ENCODE measurements at regions not wholly inside any gene's neighbourhood (a gene's known extent, or its start where the extent isn't known, plus 50 kb on each side); places are given as distances from the start of the nearest gene placed in this dataset.
A peak's percentile ranks its signal among the peaks of the same experiment; 100 is the strongest.

- Histone ChIP-seq H3K36me3 (no peaks in the 10 kb centered on the region), H3K27ac (no peak overlapping the region), H3K4me3 (no peak overlapping the region), H3K9me3 (peaks cover 0 to 15% (median 0%) of the 10 kb centered on the region in 12 donors), H3K27me3 (no peaks in the 10 kb centered on the region), H3K4me1 (peaks cover 0 to 16% (median under 1%) of the 10 kb centered on the region in 12 donors)
- no peak for DNase-seq
- WGBS, 4 donors: 84 to 96% (median 95%) methylated on average over 2 of the region's 2 CpGs
- TF ChIP-seq POLR2A (IDR thresholded peaks at IDR 0.05): no peak
- no peak for TF ChIP-seq CTCF (IDR thresholded peaks at IDR 0.05)
- intact Hi-C loops (cut with DNase I): loop anchor here in 1 of 10 donors (10.0 kb wide), 1 partner anchor 208 kb away; the partner anchor contains the start of gene CPEB4
- ATAC-seq: no peak
These were observed 59.9 kb upstream of the BOD1 start for GRCh38 chr5:173676375-173676774.

- DNase-seq (no peak), ATAC-seq (no peak)
- Histone ChIP-seq H3K27me3 (no peaks in the 10 kb centered on the region), H3K36me3 (no peaks in the 10 kb centered on the region), H3K9me3 (peaks cover 0 to 15% (median 0%) of the 10 kb centered on the region in 12 donors), H3K4me3 (no peak overlapping the region), H3K4me1 (peaks cover 0 to 15% (median 0%) of the 10 kb centered on the region in 12 donors), H3K27ac (no peak overlapping the region)
- intact Hi-C loops (cut with DNase I): loop anchor here in 1 of 10 donors (10.0 kb wide), 1 partner anchor 208 kb away; the partner anchor contains the start of gene CPEB4
- 77 to 84% (median 77%) methylated on average over 2 of the region's 2 CpGs for WGBS, 4 donors
- TF ChIP-seq CTCF (IDR thresholded peaks at IDR 0.05): no peak
- no peak for TF ChIP-seq POLR2A (IDR thresholded peaks at IDR 0.05)
These were observed 60.7 kb upstream of the BOD1 start for GRCh38 chr5:173677125-173677672.

- H3K27me3 ChIP-seq: no peaks in the 10 kb centered on the region
- H3K4me1 ChIP-seq: no peaks in the 10 kb centered on the region
- H3K36me3 ChIP-seq: no peaks in the 10 kb centered on the region
- intact Hi-C loops (cut with DNase I): loop anchor here in 2 of 10 donors (10.0 kb wide), 2 partner anchors 45 to 205 kb away; partner anchors contain the start of gene CPEB4 (in 1 of the 2)
- DNase-seq (no peak), ATAC-seq (peak in 3 of 4 donors; percentile 54 to 63 (median 56))
- no peak overlapping the region for H3K4me3 ChIP-seq
- no peak for TF ChIP-seq CTCF (IDR thresholded peaks at IDR 0.05)
- TF ChIP-seq POLR2A (IDR thresholded peaks at IDR 0.05): no peak
- no peak overlapping the region for H3K27ac ChIP-seq
- WGBS, 4 donors: 91 to 95% (median 95%) methylated on average over 6 of the region's 6 CpGs
- peaks cover 0 to 10% (median 0%) of the 10 kb centered on the region in 12 donors for H3K9me3 ChIP-seq
These were observed 63.6 kb upstream of the BOD1 start for GRCh38 chr5:173679909-173680630.

- 87 to 95% (median 91%) methylated on average over 6 of the region's 6 CpGs for WGBS, 4 donors
- Histone ChIP-seq H3K4me1 (no peaks in the 10 kb centered on the region), H3K27ac (no peak overlapping the region), H3K9me3 (peaks cover 0 to 6% (median 0%) of the 10 kb centered on the region in 12 donors), H3K4me3 (no peak overlapping the region), H3K36me3 (no peaks in the 10 kb centered on the region), H3K27me3 (no peaks in the 10 kb centered on the region)
- intact Hi-C loops (cut with DNase I): loop anchor here in 1 of 10 donors (10.0 kb wide), 1 partner anchor 46 kb away; no protein-coding TSS in a partner anchor
- TF ChIP-seq POLR2A (IDR thresholded peaks at IDR 0.05) (no peak), CTCF (IDR thresholded peaks at IDR 0.05) (no peak)
- DNase-seq: no peak
- ATAC-seq: no peak
These were observed 64.3 kb upstream of the BOD1 start for GRCh38 chr5:173680660-173681242.

Measured in heart left ventricle (tissue), 16 donors.